GM23338 (cell line): ENCODE measurements at regions not wholly inside any gene's neighbourhood (a gene's known extent, or its start where the extent isn't known, plus 50 kb on each side); places are given as distances from the start of the nearest gene placed in this dataset.

Source experiments
- ATAC-seq: fragments of 200-7000 bp; cut with Tn5 transposase; 3 replicates; pipeline ENCODE4 v1.9.1; 2020
- DNase-seq: peaks from one replicate; pipeline ENCODE4 v3.0.0-alpha.2; 2015; ENCODE audit warnings: low spot score
- H2AFZ ChIP-seq: fragments of 200-600 bp; sonication (generic); 2 replicates; pipeline ENCODE4 v1.8.0; 2016; ENCODE audit warnings: antibody characterized with exemption, mild to moderate bottlenecking, moderate library complexity
- H3F3A ChIP-seq: fragments of 200-600 bp; sonication (generic); replicated peaks from 2 replicates; pipeline ENCODE4 v1.8.0; 2017; ENCODE audit warnings: antibody characterized with exemption, mixed run types, low read depth
- H3K27ac ChIP-seq: fragments of 200-600 bp; sonication (generic); 2 replicates; pipeline ENCODE4 v1.6.1; 2016; ENCODE audit warnings: low read depth
- H3K27me3 ChIP-seq: fragments of 200-600 bp; sonication (generic); 2 replicates; pipeline ENCODE4 v1.8.0; 2016; ENCODE audit warnings: mild to moderate bottlenecking, mixed run types, moderate library complexity; ENCODE audit not compliant: insufficient read depth
- H3K36me3 ChIP-seq: fragments of 200-600 bp; sonication (generic); 2 replicates; pipeline ENCODE4 v1.8.0; 2016; ENCODE audit warnings: mild to moderate bottlenecking; ENCODE audit not compliant: insufficient read depth
- H3K4me1 ChIP-seq: fragments of 200-600 bp; sonication (generic); 2 replicates; pipeline ENCODE4 v1.8.0; 2016; ENCODE audit warnings: mild to moderate bottlenecking, moderate library complexity; ENCODE audit not compliant: insufficient read depth
- H3K4me2 ChIP-seq: fragments of 200-600 bp; sonication (generic); 2 replicates; pipeline ENCODE4 v1.7.1; 2017; ENCODE audit warnings: mixed run types
- H3K4me3 ChIP-seq: fragments of 200-600 bp; sonication (generic); 2 replicates; pipeline ENCODE4 v1.6.1; 2016; ENCODE audit warnings: mixed run types
- H3K79me2 ChIP-seq: fragments of 200-600 bp; sonication (generic); replicated peaks from 2 replicates; pipeline ENCODE4 v1.8.0; 2017; ENCODE audit warnings: mild to moderate bottlenecking; ENCODE audit not compliant: insufficient read depth
- H3K9me2 ChIP-seq: fragments of 200-600 bp; sonication (generic); 2 replicates; pipeline ENCODE4 v1.8.0; 2017; ENCODE audit not compliant: insufficient read depth
- H4K20me1 ChIP-seq: fragments of 200-600 bp; sonication (generic); replicated peaks from 2 replicates; pipeline ENCODE4 v1.8.0; 2017; ENCODE audit warnings: mild to moderate bottlenecking; ENCODE audit not compliant: insufficient read depth
- H3K27ac Mint-ChIP-seq: 2 replicates; pipeline ENCODE4 v1.8.0; 2020; ENCODE audit warnings: inconsistent platforms, mild to moderate bottlenecking, moderate library complexity, mixed read lengths
- H3K27me3 Mint-ChIP-seq: 3 replicates; pipeline ENCODE4 v1.8.0; 2022; ENCODE audit warnings: low read depth, mild to moderate bottlenecking, moderate library complexity, mixed read lengths, inconsistent platforms; ENCODE audit not compliant: insufficient read depth, poor library complexity
- H3K36me3 Mint-ChIP-seq: 3 replicates; pipeline ENCODE4 v1.8.0; 2021; ENCODE audit warnings: low read depth, mild to moderate bottlenecking, inconsistent platforms, moderate library complexity, mixed read lengths
- H3K4me1 Mint-ChIP-seq: 3 replicates; pipeline ENCODE4 v1.8.0; 2020; ENCODE audit warnings: mild to moderate bottlenecking, inconsistent platforms, mixed read lengths
- H3K4me3 Mint-ChIP-seq: 3 replicates; pipeline ENCODE4 v1.8.0; 2021; ENCODE audit warnings: moderate library complexity, mild to moderate bottlenecking, inconsistent platforms, mixed read lengths
- H3K9me3 Mint-ChIP-seq: 3 replicates; pipeline ENCODE4 v1.8.0; 2020; ENCODE audit warnings: moderate library complexity, mild to moderate bottlenecking, inconsistent platforms, mixed read lengths
- CREB1 ChIP-seq: fragments of 250-450 bp; sonication (Bioruptor Pico); IDR thresholded peaks from 2 replicates; pipeline ENCODE4 v1.5.0; 2020; ENCODE audit warnings: low read depth, mild to moderate bottlenecking, moderate library complexity
- EZH2 ChIP-seq: fragments of 200-600 bp; sonication (generic); IDR thresholded peaks from one replicate; pipeline ENCODE4 v1.8.0; 2017; ENCODE audit warnings: antibody characterized with exemption, mild to moderate bottlenecking, low read depth; ENCODE audit not compliant: unreplicated experiment
- EZH2phosphoT487 ChIP-seq: fragments of 200-600 bp; sonication (generic); IDR thresholded peaks from one replicate; pipeline ENCODE4 v1.8.1; 2018; ENCODE audit warnings: antibody characterized with exemption; ENCODE audit not compliant: unreplicated experiment
- JUNB ChIP-seq: IDR thresholded peaks from one replicate; pipeline ENCODE4 v1.6.1; 2016; ENCODE audit warnings: antibody characterized with exemption; ENCODE audit not compliant: unreplicated experiment
- NANOG ChIP-seq: IDR thresholded peaks from 2 replicates; pipeline ENCODE4 v1.6.1; 2016; ENCODE audit warnings: antibody characterized with exemption, borderline replicate concordance
- STAT1 ChIP-seq: IDR thresholded peaks from one replicate; pipeline ENCODE4 v1.6.1; 2016; ENCODE audit warnings: antibody characterized with exemption; ENCODE audit not compliant: unreplicated experiment
- ZNF331 ChIP-seq: fragments of 250-450 bp; sonication (Bioruptor Pico); IDR thresholded peaks from 2 replicates; pipeline ENCODE4 v1.5.0; 2020; ENCODE audit warnings: low read depth, mild to moderate bottlenecking, moderate library complexity
- ZNF462 ChIP-seq: fragments of 250-450 bp; sonication (Bioruptor Pico); IDR thresholded peaks from 2 replicates; pipeline ENCODE4 v1.5.0; 2020; ENCODE audit warnings: mild to moderate bottlenecking, moderate library complexity
- TF ChIP-seq, protein P1 (sequence below), 2 experiments: fragments of 200-600 bp in 1 of 2; sonication (generic) in 1 of 2; conservative IDR thresholded peaks; 2 replicates each; pipeline versions ENCODE4 v1.5.1 to v1.6.1; 2016 to 2017; ENCODE audit warnings: antibody characterized with exemption in 2 of 2, low read depth in 2 of 2, mild to moderate bottlenecking in 2 of 2, moderate library complexity in 1 of 2

- no peak for TF ChIP-seq ZNF331 (CRISPR knock-in tag)
- TF ChIP-seq ZNF462 (CRISPR knock-in tag): no peak
- TF ChIP-seq NANOG: no peak
- no peak for TF ChIP-seq CREB1 (CRISPR knock-in tag)
- no peak for TF ChIP-seq STAT1
- TF ChIP-seq EZH2: no peak
Observed at GRCh38 chr12:78473136-78473535, 391.4 kb upstream of the SYT1 start (continued).

DNA sequence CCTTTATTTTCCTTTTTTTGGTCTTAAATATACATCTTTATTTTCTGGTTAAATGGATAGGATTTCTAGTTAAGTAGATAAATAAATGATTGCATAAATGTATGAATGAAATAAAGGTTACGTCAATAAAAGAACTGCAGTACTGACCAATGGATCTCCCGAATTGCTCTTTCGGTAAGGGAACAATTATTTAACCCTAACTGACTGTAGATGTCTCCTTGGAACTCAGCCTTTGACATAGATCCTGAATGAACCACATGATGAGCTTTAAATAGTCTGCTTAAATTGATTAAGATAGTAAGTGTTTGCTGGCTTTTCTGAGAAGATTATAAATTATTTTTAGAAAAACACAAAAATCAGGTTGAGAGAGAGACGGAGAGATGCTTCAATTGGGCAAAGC lies 391.0 kb upstream of the SYT1 start:
- no peak for ATAC-seq
- Histone ChIP-seq H3K27ac (no peak overlapping the region), H3K4me2 (no peak overlapping the region), H3K27me3 (no peaks in the 10 kb centered on the region), H3K79me2 (no peaks in the 10 kb centered on the region), H3K9me2 (peaks cover 4% of the 10 kb centered on the region; the same call in 1 of the 2 replicates), H3K4me3 (no peak overlapping the region), H4K20me1 (no peaks in the 10 kb centered on the region), H3F3A (no peaks in the 10 kb centered on the region), H3K4me1 (no peaks in the 10 kb centered on the region), H3K36me3 (no peaks in the 10 kb centered on the region), H2AFZ (no peak overlapping the region)
- Mint-ChIP-seq H3K27me3 (no peaks in the 10 kb centered on the region), H3K36me3 (no peaks in the 10 kb centered on the region), H3K4me3 (no peak overlapping the region), H3K27ac (no peak overlapping the region), H3K4me1 (no peaks in the 10 kb centered on the region; the same call in 2 of the 3 replicates), H3K9me3 (peaks cover 4% of the 10 kb centered on the region)
- DNase-seq: no peak
- TF ChIP-seq, protein P1, sequence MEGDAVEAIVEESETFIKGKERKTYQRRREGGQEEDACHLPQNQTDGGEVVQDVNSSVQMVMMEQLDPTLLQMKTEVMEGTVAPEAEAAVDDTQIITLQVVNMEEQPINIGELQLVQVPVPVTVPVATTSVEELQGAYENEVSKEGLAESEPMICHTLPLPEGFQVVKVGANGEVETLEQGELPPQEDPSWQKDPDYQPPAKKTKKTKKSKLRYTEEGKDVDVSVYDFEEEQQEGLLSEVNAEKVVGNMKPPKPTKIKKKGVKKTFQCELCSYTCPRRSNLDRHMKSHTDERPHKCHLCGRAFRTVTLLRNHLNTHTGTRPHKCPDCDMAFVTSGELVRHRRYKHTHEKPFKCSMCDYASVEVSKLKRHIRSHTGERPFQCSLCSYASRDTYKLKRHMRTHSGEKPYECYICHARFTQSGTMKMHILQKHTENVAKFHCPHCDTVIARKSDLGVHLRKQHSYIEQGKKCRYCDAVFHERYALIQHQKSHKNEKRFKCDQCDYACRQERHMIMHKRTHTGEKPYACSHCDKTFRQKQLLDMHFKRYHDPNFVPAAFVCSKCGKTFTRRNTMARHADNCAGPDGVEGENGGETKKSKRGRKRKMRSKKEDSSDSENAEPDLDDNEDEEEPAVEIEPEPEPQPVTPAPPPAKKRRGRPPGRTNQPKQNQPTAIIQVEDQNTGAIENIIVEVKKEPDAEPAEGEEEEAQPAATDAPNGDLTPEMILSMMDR (conservative IDR thresholded peaks at IDR 0.05; ENCODE audit: low read depth in 2 of 2): no peak
- TF ChIP-seq EZH2 (no peak), EZH2phosphoT487 (no peak), JUNB (no peak), ZNF462 (CRISPR knock-in tag) (no peak), NANOG (no peak)
